NCI-H82 (cell line): ENCODE measurements at regions not wholly inside any gene's neighbourhood (a gene's known extent, or its start where the extent isn't known, plus 50 kb on each side); places are given as distances from the start of the nearest gene placed in this dataset.

Experiments
- DNase-seq: peaks from one replicate; lab custom pipeline; 2025; lab: John Stamatoyannopoulos, UW

GRCh38 chr12:18207266-18207665, 54.1 kb upstream of the PIK3C2G start:
- DNase-seq, result no peak

GRCh38 chr12:18206198-18206597, 55.1 kb upstream of the PIK3C2G start:
- no peak for DNase-seq

DNA sequence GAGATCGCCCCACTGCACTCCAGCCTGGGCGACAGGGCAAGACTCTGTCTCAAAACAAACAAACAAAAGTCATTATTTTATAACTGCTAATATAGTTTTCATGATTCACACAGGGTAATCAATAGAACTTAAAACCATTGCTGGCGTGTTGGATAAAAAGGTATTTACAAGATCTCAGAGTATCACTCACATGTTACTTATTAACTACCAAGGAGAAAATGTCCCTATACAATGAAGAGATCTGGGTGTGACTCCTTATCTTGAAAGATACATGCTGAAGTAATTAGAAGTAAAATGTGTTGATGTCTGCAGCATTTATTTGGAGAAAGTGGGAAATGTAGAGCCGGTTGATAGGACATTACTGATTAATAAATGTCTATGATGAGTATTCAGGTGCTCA, 57.3 kb upstream of the PIK3C2G start:
- DNase-seq, result no peak

- peak; percentile 42 for DNase-seq
These were observed 69.2 kb upstream of the PIK3C2G start for GRCh38 chr12:18192119-18192518.

GRCh38 chr12:18183141-18183540, 78.2 kb upstream of the PIK3C2G start:
- no peak for DNase-seq

DNA sequence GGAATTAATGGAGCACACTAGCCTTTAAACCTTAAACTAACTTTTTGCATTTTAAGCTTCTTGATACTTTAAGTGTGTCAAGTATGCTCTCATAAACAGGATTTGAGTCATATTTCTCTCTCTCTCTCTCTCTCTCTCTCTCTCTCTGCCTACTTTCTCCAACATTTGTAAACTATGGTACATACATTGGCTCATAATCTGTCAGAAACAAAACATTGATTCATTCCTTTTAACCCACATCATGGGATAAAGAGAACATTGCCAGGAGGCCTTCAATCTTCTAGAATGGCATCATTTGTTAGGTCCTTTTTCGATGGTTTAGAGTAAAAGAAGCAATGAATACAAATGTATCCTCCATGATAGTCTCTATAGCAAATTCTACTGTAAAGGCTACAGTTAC, 81.6 kb upstream of the RERGL start:
- DNase-seq, result no peak

DNA sequence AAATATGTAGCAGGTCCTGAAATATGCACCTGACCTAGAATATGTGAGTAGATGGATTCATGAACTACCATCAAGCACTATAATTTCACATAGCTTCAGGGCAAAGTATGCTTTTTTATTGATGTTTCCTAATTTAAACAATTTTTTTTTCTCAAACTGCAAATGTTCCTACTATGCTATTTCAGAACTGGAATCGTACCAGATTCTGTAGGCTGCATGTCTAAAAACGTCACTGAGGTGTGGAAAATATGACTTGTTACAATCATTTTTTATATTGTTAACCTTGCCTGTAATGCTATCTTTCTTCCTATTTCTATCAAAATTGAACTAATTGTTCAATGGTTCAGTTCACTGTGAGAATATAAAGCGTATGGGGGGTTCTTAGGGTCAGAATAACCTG, 78.0 kb upstream of the RERGL start:
- DNase-seq, result no peak

DNA sequence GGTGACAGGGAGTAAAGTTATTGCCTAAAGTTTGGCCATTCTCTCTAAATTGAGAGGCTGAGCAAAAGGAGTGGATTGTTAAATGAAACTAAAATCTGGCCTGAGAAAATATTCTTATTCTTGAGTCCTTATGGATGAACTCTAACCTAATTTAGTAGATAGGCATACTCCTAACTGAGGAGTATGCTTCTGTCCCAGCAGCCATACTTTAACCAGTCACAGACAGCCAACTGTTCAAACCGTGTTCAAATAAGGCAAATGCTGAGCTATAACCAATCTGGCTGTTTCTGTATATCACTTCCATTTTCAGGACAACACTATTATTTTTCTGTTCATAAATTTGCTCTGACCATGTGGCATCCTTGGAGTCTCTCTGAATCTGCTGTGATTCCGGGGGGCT, 75.9 kb upstream of the RERGL start:
- DNase-seq, result no peak

DNA sequence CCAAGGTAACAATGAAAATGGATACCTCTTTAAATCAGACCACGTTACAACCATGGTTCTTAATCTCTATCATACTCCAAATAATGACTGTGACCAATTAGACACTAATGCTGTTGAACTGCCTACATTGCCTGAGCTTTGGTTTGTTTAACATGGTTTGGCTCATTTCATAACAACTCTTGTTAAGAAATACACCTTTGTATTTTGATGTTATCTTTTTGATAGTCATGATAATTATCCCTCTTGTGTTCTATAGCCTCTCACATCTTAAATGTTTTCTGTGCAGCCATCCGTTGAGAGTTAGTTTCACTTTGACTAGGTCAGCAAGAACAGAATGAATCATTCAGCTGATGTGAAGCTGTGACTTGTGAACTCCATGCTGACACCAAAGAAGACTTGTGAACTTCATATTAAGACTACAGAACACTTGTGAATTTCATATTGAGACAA, 75.5 kb upstream of the RERGL start:
- no peak for DNase-seq

DNA sequence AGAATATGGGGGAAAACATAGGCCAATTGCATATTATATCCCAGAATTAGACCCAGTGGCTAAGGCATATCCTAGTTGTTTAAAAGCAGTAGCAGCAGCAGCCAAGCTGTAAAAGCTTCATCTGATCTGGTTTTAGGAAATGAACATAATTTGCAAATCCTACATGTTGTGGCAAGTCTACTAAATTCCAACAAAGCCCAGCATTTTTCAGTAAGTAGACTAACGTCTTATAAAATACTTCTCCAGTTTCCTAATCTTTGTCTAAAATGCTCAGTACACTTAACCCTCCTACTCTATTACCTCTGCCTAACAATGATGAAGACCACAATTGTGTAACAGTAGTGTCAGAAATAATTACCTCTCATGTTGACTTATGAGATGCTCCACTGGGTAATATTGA, 70.9 kb upstream of the RERGL start:
- DNase-seq, result no peak

DNA sequence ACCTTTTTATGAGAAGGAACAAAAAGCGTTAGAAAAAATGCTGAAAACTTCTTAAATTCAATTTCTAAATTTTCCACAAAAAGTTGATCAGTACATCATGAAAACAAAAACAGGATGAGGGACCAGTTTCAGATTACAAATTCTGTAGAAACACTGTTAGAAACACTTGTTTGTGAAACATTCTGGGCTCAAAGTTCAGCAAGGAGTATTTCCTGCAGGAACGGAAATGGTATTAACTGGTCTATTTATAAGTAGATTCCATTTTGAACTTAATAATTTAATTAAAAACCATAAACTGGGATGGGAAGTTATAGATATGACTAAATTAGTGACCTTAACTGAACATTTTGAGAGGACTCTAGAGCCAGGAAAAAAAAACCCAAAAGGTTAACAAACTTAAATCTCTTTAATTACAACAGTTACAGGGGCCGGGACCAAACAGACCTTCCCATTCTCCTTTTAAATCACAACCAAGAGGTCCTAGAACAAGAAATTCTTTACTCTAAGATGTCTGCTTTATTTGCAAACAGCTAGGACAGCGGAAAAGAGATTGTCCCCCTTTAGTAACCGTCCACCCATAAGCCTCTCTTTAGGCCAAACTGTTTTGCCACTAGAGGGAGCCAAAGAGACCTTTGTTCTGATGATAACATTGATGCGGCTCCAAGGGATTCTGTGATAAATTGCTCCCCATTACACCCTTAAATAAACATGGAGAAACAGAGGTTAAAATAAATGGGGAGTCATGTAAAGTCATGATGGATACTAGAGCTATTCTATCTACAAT, 69.0 kb upstream of the RERGL start:
- peak; percentile 75 for DNase-seq

- peak; percentile 81 for DNase-seq
These were observed 63.8 kb upstream of the RERGL start for GRCh38 chr12:18153826-18154225.

GRCh38 chr12:18151036-18151435, 61.0 kb upstream of the RERGL start:
- DNase-seq, result no peak

DNA sequence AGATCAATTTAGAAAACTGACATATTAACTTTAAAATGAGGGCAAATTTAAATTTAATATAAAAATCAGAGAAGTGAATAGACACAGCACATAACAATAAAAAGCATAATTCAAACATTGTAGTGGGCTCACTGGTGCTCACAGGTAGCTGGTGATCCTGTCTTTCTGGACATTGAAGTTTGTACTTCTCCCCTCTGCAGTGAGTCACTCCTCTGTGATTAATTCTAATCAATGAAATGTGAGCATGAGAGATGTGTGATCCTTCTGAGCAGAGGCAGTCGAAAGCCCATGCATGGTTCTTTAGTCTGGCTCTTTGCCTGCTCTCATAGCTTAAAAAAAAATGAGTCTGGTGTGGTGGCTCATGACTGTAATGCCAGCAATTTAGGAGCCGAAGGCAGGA, 59.0 kb upstream of the RERGL start:
- no peak for DNase-seq

- no peak for DNase-seq
These were observed 56.4 kb upstream of the RERGL start for GRCh38 chr12:18146363-18146762.

GRCh38 chr12:18145924-18146323, 55.9 kb upstream of the RERGL start:
- DNase-seq, result no peak

- no peak for DNase-seq
These were observed 51.3 kb upstream of the RERGL start for GRCh38 chr12:18141048-18141982.

DNA sequence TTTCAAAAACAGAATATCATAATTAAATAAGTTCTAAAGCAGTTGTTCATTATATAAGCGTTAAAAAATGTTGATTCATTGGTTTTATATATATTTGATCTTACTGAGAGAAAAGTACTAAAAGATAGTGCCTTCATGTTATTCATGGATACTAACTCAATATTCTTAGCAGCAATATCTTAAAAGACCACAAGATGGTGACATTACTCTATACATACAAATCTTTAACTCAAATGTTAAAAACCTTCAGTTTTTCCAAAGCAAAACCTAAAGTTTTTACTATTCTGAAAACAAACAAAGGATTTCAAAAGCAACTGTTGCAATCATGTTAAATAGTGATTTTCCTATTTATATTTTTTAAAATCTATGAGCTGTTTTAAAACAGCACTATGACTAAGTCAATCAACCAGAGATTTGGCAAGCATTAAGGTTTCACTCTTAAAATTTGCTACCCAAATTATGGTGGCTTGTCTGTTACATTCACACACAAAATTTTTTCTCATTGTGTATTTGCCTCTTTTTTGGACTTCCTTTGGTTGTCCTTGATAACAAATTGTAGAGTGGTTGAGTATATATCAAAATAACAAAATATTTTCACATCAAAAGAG, 50.1 kb upstream of the RERGL start:
- DNase-seq, result peak; percentile 57
